Ishikawa (cell line): ENCODE measurements at regions not wholly inside any gene's neighbourhood (a gene's known extent, or its start where the extent isn't known, plus 50 kb on each side); places are given as distances from the start of the nearest gene placed in this dataset.

ENCODE experiments used
- CEBPB ChIP-seq: IDR thresholded peaks from 2 replicates; pipeline ENCODE4 v1.6.1; 2012
- REST ChIP-seq: IDR thresholded peaks from 2 replicates; pipeline ENCODE4 v1.6.1; 2012; ENCODE audit warnings: low read depth, mild to moderate bottlenecking

DNA sequence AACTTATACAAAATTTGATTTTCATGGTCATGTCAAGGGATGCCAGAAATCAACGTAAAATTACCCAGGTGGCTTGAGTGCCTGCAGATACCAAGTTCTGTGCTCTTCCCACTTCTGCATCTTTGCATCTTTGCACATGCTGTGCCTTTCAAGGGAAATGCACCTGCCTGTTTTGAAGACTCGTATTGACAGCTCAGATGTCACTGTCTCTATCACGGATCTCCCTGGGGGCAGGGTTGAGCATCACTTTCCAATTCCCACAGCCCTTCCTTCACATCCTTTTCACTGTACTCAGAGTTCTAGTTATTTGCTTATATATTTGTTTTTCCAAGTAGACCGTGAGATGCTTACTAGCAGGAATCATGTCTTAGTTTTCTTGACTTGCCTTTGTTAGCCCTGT lies 274.2 kb downstream of the CDH26 start:
- TF ChIP-seq CEBPB (no peak), REST (no peak)
